ENCODE measurements at regions not wholly inside any gene's neighbourhood (a gene's known extent, or its start where the extent isn't known, plus 50 kb on each side); places are given as distances from the start of the nearest gene placed in this dataset.

GRCh38 chr3:117322866-117323265 lies 613.3 kb downstream of the TUSC7 start:
- DNase-seq = no peak

GRCh38 chr3:117346901-117347300 lies 637.3 kb downstream of the TUSC7 start:
- no peak for DNase-seq

GRCh38 chr3:117348884-117349283 lies 639.3 kb downstream of the TUSC7 start:
- DNase-seq = no peak

- DNase-seq = no peak
Observed at GRCh38 chr3:117349566-117349965, 640.0 kb downstream of the TUSC7 start.

GRCh38 chr3:117350371-117350770 lies 640.8 kb downstream of the TUSC7 start:
- no peak for DNase-seq

GRCh38 chr3:117355566-117355965 lies 646.0 kb downstream of the TUSC7 start:
- peak; percentile 89 for DNase-seq

GRCh38 chr3:117356091-117356705 lies 646.6 kb downstream of the TUSC7 start:
- peak; percentile 57 for DNase-seq

GRCh38 chr3:117358717-117359314 lies 649.2 kb downstream of the TUSC7 start:
- DNase-seq = no peak

GRCh38 chr3:117366574-117366973 lies 657.0 kb downstream of the TUSC7 start:
- DNase-seq = no peak

- DNase-seq = no peak
Observed at GRCh38 chr3:117367861-117368260, 658.3 kb downstream of the TUSC7 start.

GRCh38 chr3:117380631-117381030 lies 671.1 kb downstream of the TUSC7 start:
- DNase-seq = no peak

- peak; percentile 79 for DNase-seq
Observed at GRCh38 chr3:117393119-117393518, 683.5 kb downstream of the TUSC7 start.

- DNase-seq = peak; percentile 91
Observed at GRCh38 chr3:117398141-117398899, 688.7 kb downstream of the TUSC7 start.

GRCh38 chr3:117399311-117400078 lies 689.9 kb downstream of the TUSC7 start:
- DNase-seq = peak; percentile 90

GRCh38 chr3:117400303-117400702 lies 690.7 kb downstream of the TUSC7 start:
- DNase-seq = peak; percentile 57

GRCh38 chr3:117404141-117404540 lies 694.6 kb downstream of the TUSC7 start:
- no peak for DNase-seq

GRCh38 chr3:117404730-117405129 lies 695.2 kb downstream of the TUSC7 start:
- peak; percentile 99 for DNase-seq

- DNase-seq = no peak
Observed at GRCh38 chr3:117405359-117405758, 695.8 kb downstream of the TUSC7 start.

- DNase-seq = peak; percentile 32
Observed at GRCh38 chr3:117407317-117407716, 697.7 kb downstream of the TUSC7 start.

GRCh38 chr3:117408811-117409210 lies 699.2 kb downstream of the TUSC7 start:
- no peak for DNase-seq

- DNase-seq = no peak
Observed at GRCh38 chr3:117409256-117409655, 699.7 kb downstream of the TUSC7 start.

- DNase-seq = no peak
Observed at GRCh38 chr3:117409701-117410459, 700.3 kb downstream of the TUSC7 start.

GRCh38 chr3:117411971-117412370 lies 702.4 kb downstream of the TUSC7 start:
- no peak for DNase-seq

All from SHP77 treated with DMSO at 0.1 percent for 48 hours (cell line).